H9 (cell line): ENCODE measurements at regions not wholly inside any gene's neighbourhood (a gene's known extent, or its start where the extent isn't known, plus 50 kb on each side); places are given as distances from the start of the nearest gene placed in this dataset.

Source experiments
- DNase-seq: peaks from one replicate; pipeline ENCODE4 v3.0.0-alpha.2; 2017
- H2AFZ ChIP-seq: one replicate; pipeline ENCODE4 v1.6.1; 2013; ENCODE audit warnings: mild to moderate bottlenecking, low read length, control low read depth, moderate library complexity
- H2AK5ac ChIP-seq: 2 replicates; pipeline ENCODE4 v1.6.1; 2013; ENCODE audit warnings: low read length, control low read depth, mixed read lengths; ENCODE audit not compliant: insufficient read length
- H2BK120ac ChIP-seq: one replicate; pipeline ENCODE4 v1.6.1; 2013; ENCODE audit warnings: low read depth, mild to moderate bottlenecking, low read length, control low read depth, inconsistent platforms; ENCODE audit not compliant: poor library complexity, severe bottlenecking
- H2BK12ac ChIP-seq: 2 replicates; pipeline ENCODE4 v1.6.1; 2013; ENCODE audit warnings: low read length, control low read depth, mixed read lengths, low read depth; ENCODE audit not compliant: insufficient read length
- H2BK15ac ChIP-seq: 2 replicates; pipeline ENCODE4 v1.6.1; 2013; ENCODE audit warnings: low read depth, low read length, control low read depth
- H2BK20ac ChIP-seq: one replicate; pipeline ENCODE4 v1.6.1; 2013; ENCODE audit warnings: low read depth, mild to moderate bottlenecking, low read length, control low read depth, inconsistent platforms; ENCODE audit not compliant: poor library complexity, severe bottlenecking
- H2BK5ac ChIP-seq: 2 replicates; pipeline ENCODE4 v1.6.1; 2013; ENCODE audit warnings: low read length, control low read depth, mixed read lengths; ENCODE audit not compliant: insufficient read length
- H3K14ac ChIP-seq: 2 replicates; pipeline ENCODE4 v1.6.1; 2013; ENCODE audit warnings: low read length, control low read depth; ENCODE audit not compliant: insufficient read depth
- H3K18ac ChIP-seq: 2 replicates; pipeline ENCODE4 v1.6.1; 2013; ENCODE audit warnings: low read depth, mild to moderate bottlenecking, mixed read lengths, low read length, control low read depth; ENCODE audit not compliant: insufficient read length
- H3K23ac ChIP-seq: 2 replicates; pipeline ENCODE4 v1.6.1; 2013; ENCODE audit warnings: low read length, control low read depth, mixed read lengths, low read depth; ENCODE audit not compliant: insufficient read length
- H3K23me2 ChIP-seq: 2 replicates; pipeline ENCODE4 v1.6.1; 2013; ENCODE audit warnings: low read depth, mild to moderate bottlenecking, mixed read lengths, low read length, control low read depth; ENCODE audit not compliant: insufficient read length, poor library complexity, severe bottlenecking
- H3K27ac ChIP-seq: 2 replicates; pipeline ENCODE4 v1.5.1; 2013; ENCODE audit warnings: low read length, control low read depth, mixed read lengths, low read depth; ENCODE audit not compliant: insufficient read length
- H3K27me3 ChIP-seq: 2 replicates; pipeline ENCODE4 v1.6.1; 2013; ENCODE audit warnings: low read length, control low read depth, inconsistent platforms; ENCODE audit not compliant: insufficient read depth
- H3K4ac ChIP-seq: 2 replicates; pipeline ENCODE4 v1.6.1; 2013; ENCODE audit warnings: low read depth, mild to moderate bottlenecking, control low read depth, inconsistent platforms, low read length, moderate library complexity
- H3K4me1 ChIP-seq: 2 replicates; pipeline ENCODE4 v1.6.1; 2013; ENCODE audit warnings: low read length, control low read depth, inconsistent platforms; ENCODE audit not compliant: insufficient read depth
- H3K4me2 ChIP-seq: 2 replicates; pipeline ENCODE4 v1.6.1; 2013; ENCODE audit warnings: low read length, control low read depth, mixed read lengths; ENCODE audit not compliant: insufficient read length, insufficient read depth
- H3K56ac ChIP-seq: 2 replicates; pipeline ENCODE4 v1.6.1; 2013; ENCODE audit warnings: low read depth, mild to moderate bottlenecking, mixed read lengths, low read length, control low read depth; ENCODE audit not compliant: insufficient read length
- H3K79me1 ChIP-seq: 2 replicates; pipeline ENCODE4 v1.6.1; 2013; ENCODE audit warnings: low read depth, mild to moderate bottlenecking, moderate library complexity, low read length, control low read depth, inconsistent platforms; ENCODE audit not compliant: insufficient read depth, poor library complexity, severe bottlenecking
- H3K79me2 ChIP-seq: 2 replicates; pipeline ENCODE4 v1.6.1; 2013; ENCODE audit warnings: low read length, control low read depth, inconsistent platforms; ENCODE audit not compliant: insufficient read depth
- H3K9ac ChIP-seq: 2 replicates; pipeline ENCODE4 v1.6.1; 2013; ENCODE audit warnings: low read length, control low read depth, mixed read lengths; ENCODE audit not compliant: insufficient read length; ENCODE audit errors: extremely low read depth
- H3K9me3 ChIP-seq: one replicate; pipeline ENCODE4 v1.6.1; 2013; ENCODE audit warnings: low read depth, low read length, inconsistent platforms; ENCODE audit not compliant: control insufficient read depth
- H3T11ph ChIP-seq: one replicate; pipeline ENCODE4 v1.6.1; 2013; ENCODE audit warnings: mild to moderate bottlenecking, low read length, control low read depth, inconsistent platforms
- H4K20me1 ChIP-seq: one replicate; pipeline ENCODE4 v1.6.1; 2013; ENCODE audit not compliant: control insufficient read depth, insufficient read length, insufficient read depth
- H4K5ac ChIP-seq: 2 replicates; pipeline ENCODE4 v1.6.1; 2013; ENCODE audit warnings: low read depth, mild to moderate bottlenecking, mixed read lengths, low read length, control low read depth; ENCODE audit not compliant: insufficient read length
- H4K8ac ChIP-seq: replicated peaks from 2 replicates; pipeline ENCODE4 v1.6.1; 2013; ENCODE audit warnings: low read length, control low read depth, mixed read lengths, low read depth; ENCODE audit not compliant: insufficient read length
- H4K91ac ChIP-seq: 2 replicates; pipeline ENCODE4 v1.6.1; 2013; ENCODE audit warnings: low read depth, mild to moderate bottlenecking, moderate library complexity, mixed read lengths, low read length, control low read depth; ENCODE audit not compliant: insufficient read length
- H3K27ac Mint-ChIP-seq, 3 experiments: 2 replicates in 2 of 3; 3 replicates in 1 of 3; pipeline ENCODE4 v1.8.0; 2020 to 2021; ENCODE audit warnings: mixed read lengths in 3 of 3, mild to moderate bottlenecking in 1 of 3, moderate library complexity in 1 of 3
- H3K27me3 Mint-ChIP-seq: 2 replicates; pipeline ENCODE4 v1.8.0; 2021; ENCODE audit warnings: low read depth, mild to moderate bottlenecking, moderate library complexity, mixed read lengths
- H3K36me3 Mint-ChIP-seq, 3 experiments: 2 replicates in 2 of 3; 3 replicates in 1 of 3; pipeline ENCODE4 v1.8.0; 2020 to 2021; ENCODE audit warnings: low read depth in 3 of 3, mixed read lengths in 3 of 3; ENCODE audit not compliant: insufficient read depth in 1 of 3
- H3K4me1 Mint-ChIP-seq, 2 experiments: 2 replicates each; pipeline ENCODE4 v1.8.0; 2020; ENCODE audit warnings: mixed read lengths in 2 of 2
- H3K4me3 Mint-ChIP-seq, 2 experiments: 2 replicates in 1 of 2; 3 replicates in 1 of 2; pipeline ENCODE4 v1.8.0; 2020 to 2021; ENCODE audit warnings: mild to moderate bottlenecking in 2 of 2, mixed read lengths in 2 of 2, moderate library complexity in 1 of 2
- H3K9me3 Mint-ChIP-seq, 2 experiments: 2 replicates in 1 of 2; 3 replicates in 1 of 2; pipeline ENCODE4 v1.8.0; 2020; ENCODE audit warnings: mild to moderate bottlenecking in 2 of 2, mixed read lengths in 2 of 2, moderate library complexity in 1 of 2
- CTCF ChIP-seq: fragments of 200-600 bp; sonication (generic); conservative IDR thresholded peaks from 3 replicates; pipeline ENCODE4 v1.8.0; 2021; ENCODE audit warnings: antibody characterized with exemption, mild to moderate bottlenecking
- WGBS: extraction: QIAGEN DNeasy Blood & Tissue Kit; methylation state at CpG from one replicate; pipeline ENCODE4 v1.1.7; 2013; ENCODE audit warnings: missing lambda C conversion rate, low lambda C conversion rate, mixed read lengths; ENCODE audit not compliant: insufficient read length; ENCODE audit errors: extremely low coverage; 5-methylcytosine and 5-hydroxymethylcytosine counted together

GRCh38 chr4:110944501-110944900 lies 321.6 kb upstream of the PITX2 start:
- Histone ChIP-seq H2BK5ac (no peak overlapping the region), H3K4ac (no peak overlapping the region), H3K18ac (no peak overlapping the region), H3K23me2 (no peaks in the 10 kb centered on the region), H3K27ac (no peak overlapping the region), H3K9ac (no peak overlapping the region), H2BK20ac (no peak overlapping the region), H3K14ac (no peak overlapping the region), H3K79me1 (no peaks in the 10 kb centered on the region), H3K4me1 (no peaks in the 10 kb centered on the region), H4K91ac (no peak overlapping the region), H3K79me2 (no peaks in the 10 kb centered on the region), H4K5ac (no peak overlapping the region), H4K20me1 (no peaks in the 10 kb centered on the region), H2AK5ac (no peak overlapping the region), H3K4me2 (no peak overlapping the region), H3K56ac (no peak overlapping the region), H2BK12ac (no peak overlapping the region), H3T11ph (no peak overlapping the region), H2BK120ac (no peak overlapping the region), H2AFZ (no peak overlapping the region), H3K23ac (no peak overlapping the region), H3K27me3 (no peaks in the 10 kb centered on the region), H3K9me3 (no peaks in the 10 kb centered on the region), H2BK15ac (no peak overlapping the region), H4K8ac (no peak overlapping the region)
- no peak for DNase-seq
- Mint-ChIP-seq H3K36me3 (no peaks in the 10 kb centered on the region), H3K27ac (no peak overlapping the region), H3K27me3 (no peaks in the 10 kb centered on the region), H3K9me3 (no peaks in the 10 kb centered on the region), H3K4me1 (no peaks in the 10 kb centered on the region), H3K4me3 (no peak overlapping the region)
- no peak for TF ChIP-seq CTCF
- WGBS = no CpG with 5 or more reads among the region's 3 CpGs
